ENCODE measurements at regions not wholly inside any gene's neighbourhood (a gene's known extent, or its start where the extent isn't known, plus 50 kb on each side); places are given as distances from the start of the nearest gene placed in this dataset.

DNA sequence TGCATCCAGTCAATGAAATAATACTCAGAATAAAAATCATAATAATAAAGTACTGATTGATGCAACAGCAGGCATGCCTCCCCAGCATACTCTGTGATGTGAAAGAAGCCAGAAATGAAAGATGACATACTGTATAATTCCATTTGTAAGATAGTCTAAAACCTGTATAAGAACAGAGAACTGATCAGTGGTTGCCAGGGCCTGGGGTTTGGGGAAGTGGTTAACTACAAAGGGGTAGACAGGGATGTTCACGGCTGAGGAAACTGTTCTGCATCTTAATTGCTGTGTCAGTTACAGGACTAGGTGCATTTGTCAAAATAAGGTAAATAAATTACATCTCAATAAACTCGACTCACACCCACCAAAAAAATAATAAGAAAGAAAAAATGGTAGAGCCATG, 81.3 kb upstream of the BMP2 start:
- DNase-seq (ENCODE audit: low read depth, low spot score): no peak
- no peak for TF ChIP-seq EZH2 (IDR thresholded peaks at IDR 0.05)
- TF ChIP-seq FOXP2 (optimal IDR thresholded peaks at IDR 0.05; ENCODE audit: control extremely low read depth, extremely low read length, insufficient read depth): no peak
- TF ChIP-seq POLR2AphosphoS5 (IDR thresholded peaks at IDR 0.05; ENCODE audit: borderline replicate concordance, low read depth, low read length): no peak
- H3K9me3 ChIP-seq (ENCODE audit: low read depth, low read length): no peaks in the 10 kb centered on the region
- H3K4me3 ChIP-seq: no peak overlapping the region
- H3K27ac ChIP-seq: no peak overlapping the region
- no peaks in the 10 kb centered on the region for H3K36me3 ChIP-seq (ENCODE audit: insufficient read depth, low read length)
- H3K9ac ChIP-seq (ENCODE audit: insufficient read length): no peak overlapping the region

GRCh38 chr20:6685626-6686025, 81.9 kb upstream of the BMP2 start:
- no peak for DNase-seq (ENCODE audit: low read depth, low spot score)
- H3K9me3 ChIP-seq (ENCODE audit: low read depth, low read length): no peaks in the 10 kb centered on the region
- TF ChIP-seq FOXP2 (optimal IDR thresholded peaks at IDR 0.05; ENCODE audit: control extremely low read depth, extremely low read length, insufficient read depth): no peak
- no peaks in the 10 kb centered on the region for H3K36me3 ChIP-seq (ENCODE audit: insufficient read depth, low read length)
- no peak overlapping the region for H3K4me3 ChIP-seq
- H3K9ac ChIP-seq (ENCODE audit: insufficient read length): no peak overlapping the region
- no peak overlapping the region for H3K27ac ChIP-seq

DNA sequence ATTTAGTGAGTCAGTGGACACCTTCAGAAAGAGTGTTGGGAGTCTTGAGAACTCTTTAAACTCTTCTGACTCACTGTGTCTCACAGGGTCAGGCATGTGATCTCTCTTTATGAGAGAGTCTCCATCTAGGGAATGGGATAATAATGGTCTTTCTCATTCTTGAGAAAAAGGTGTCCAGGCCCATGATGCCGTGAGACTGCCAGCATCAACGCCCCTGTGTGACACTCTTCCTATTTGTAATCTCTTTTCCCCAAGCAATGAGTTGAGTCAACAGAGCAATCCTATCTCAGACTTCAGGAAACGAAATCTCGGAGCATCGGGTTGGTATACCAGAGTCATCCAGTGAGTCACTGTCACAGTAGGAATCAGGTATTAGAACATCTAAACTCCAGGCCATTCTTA, 82.3 kb upstream of the BMP2 start:
- no peak overlapping the region for H3K9ac ChIP-seq (ENCODE audit: insufficient read length)
- H3K27ac ChIP-seq: no peak overlapping the region
- H3K9me3 ChIP-seq (ENCODE audit: low read depth, low read length): no peaks in the 10 kb centered on the region
- no peaks in the 10 kb centered on the region for H3K36me3 ChIP-seq (ENCODE audit: insufficient read depth, low read length)
- no peak overlapping the region for H3K4me3 ChIP-seq
- DNase-seq (ENCODE audit: low read depth, low spot score): no peak
- no peak for TF ChIP-seq EZH2 (IDR thresholded peaks at IDR 0.05)
- TF ChIP-seq FOXP2 (optimal IDR thresholded peaks at IDR 0.05; ENCODE audit: control extremely low read depth, extremely low read length, insufficient read depth): no peak
- no peak for TF ChIP-seq POLR2AphosphoS5 (IDR thresholded peaks at IDR 0.05; ENCODE audit: borderline replicate concordance, low read depth, low read length)

DNA sequence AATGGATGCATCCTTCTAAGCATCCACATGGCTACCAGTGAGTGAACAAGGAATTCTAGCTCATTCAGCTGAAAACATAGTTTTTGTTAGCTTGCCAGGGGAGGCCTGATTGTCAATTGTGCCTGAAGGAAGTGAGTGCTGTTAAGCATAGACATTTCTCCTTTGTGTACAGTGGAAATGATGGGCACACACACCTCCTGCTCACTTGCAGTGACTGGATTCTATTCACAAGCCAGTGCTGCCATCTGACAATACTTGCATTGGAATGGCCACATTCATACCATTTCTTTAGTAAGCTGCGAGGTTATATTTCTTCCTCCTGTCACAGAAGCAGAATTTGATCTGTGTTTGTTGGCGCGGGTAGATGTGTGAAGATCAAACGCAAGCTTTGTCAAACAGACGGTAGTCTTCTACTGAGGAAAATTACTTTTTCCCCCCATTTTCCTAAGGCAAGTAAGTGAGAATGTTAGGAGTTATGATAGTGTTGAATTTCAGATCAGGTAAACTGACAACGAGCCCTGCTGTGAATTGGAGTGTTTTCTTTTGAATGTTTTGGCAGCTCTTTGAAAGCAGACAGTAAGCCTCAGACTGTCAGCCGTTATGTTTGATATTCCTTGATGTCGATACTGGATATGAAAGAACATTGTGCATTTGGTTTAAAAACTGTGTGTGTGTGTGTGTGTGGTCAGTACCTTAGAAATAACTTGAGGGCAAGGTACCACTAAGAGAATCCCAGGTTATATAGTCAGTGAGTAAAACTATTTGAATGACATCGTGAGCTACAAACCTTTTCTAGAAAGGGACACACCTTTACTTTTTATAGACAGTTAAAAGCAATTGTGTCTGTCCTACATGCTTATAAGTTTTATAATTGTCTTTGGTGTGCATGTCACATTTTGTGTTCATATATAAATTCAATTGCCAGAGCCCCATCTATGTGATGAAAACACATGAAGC, 84.2 kb upstream of the BMP2 start:
- no peaks in the 10 kb centered on the region for H3K36me3 ChIP-seq (ENCODE audit: insufficient read depth, low read length)
- no peak overlapping the region for H3K27ac ChIP-seq
- no peaks in the 10 kb centered on the region for H3K9me3 ChIP-seq (ENCODE audit: low read depth, low read length)
- DNase-seq (ENCODE audit: low read depth, low spot score): no peak
- TF ChIP-seq POLR2AphosphoS5 (IDR thresholded peaks at IDR 0.05; ENCODE audit: borderline replicate concordance, low read depth, low read length): no peak
- no peak for TF ChIP-seq EZH2 (IDR thresholded peaks at IDR 0.05)
- no peak for TF ChIP-seq FOXP2 (optimal IDR thresholded peaks at IDR 0.05; ENCODE audit: control extremely low read depth, extremely low read length, insufficient read depth)
- H3K4me3 ChIP-seq: no peak overlapping the region
- no peak overlapping the region for H3K9ac ChIP-seq (ENCODE audit: insufficient read length)

- no peak overlapping the region for H3K9ac ChIP-seq (ENCODE audit: insufficient read length)
- H3K36me3 ChIP-seq (ENCODE audit: insufficient read depth, low read length): no peaks in the 10 kb centered on the region
- TF ChIP-seq EZH2 (IDR thresholded peaks at IDR 0.05) (no peak), POLR2AphosphoS5 (IDR thresholded peaks at IDR 0.05; ENCODE audit: borderline replicate concordance, low read depth, low read length) (no peak), FOXP2 (optimal IDR thresholded peaks at IDR 0.05; ENCODE audit: control extremely low read depth, extremely low read length, insufficient read depth) (no peak)
- H3K4me3 ChIP-seq: no peak overlapping the region
- H3K9me3 ChIP-seq (ENCODE audit: low read depth, low read length): no peaks in the 10 kb centered on the region
- no peak for DNase-seq (ENCODE audit: low read depth, low spot score)
- no peak overlapping the region for H3K27ac ChIP-seq
Observed at GRCh38 chr20:6680854-6681253, 86.6 kb upstream of the BMP2 start.

DNA sequence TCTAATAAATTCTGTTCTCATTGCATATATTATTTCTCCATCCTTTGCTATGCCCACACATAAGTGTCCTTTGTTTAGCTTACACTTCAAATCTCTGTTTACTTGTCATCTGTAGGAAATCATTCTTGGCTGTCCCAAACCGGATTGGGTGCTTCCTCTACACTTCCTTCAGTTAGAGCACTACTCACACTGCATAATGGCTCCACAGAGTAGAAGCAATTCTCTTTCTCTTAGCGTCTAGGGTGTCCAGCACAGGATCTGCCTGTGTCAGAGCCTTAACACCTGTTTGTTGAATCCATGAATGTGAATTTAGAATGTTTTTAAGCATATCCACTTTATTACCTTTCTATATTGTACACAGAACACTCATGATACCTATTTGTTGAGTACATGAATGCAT, 87.0 kb upstream of the BMP2 start:
- Histone ChIP-seq H3K4me3 (no peak overlapping the region), H3K9me3 (ENCODE audit: low read depth, low read length) (no peaks in the 10 kb centered on the region), H3K36me3 (ENCODE audit: insufficient read depth, low read length) (no peaks in the 10 kb centered on the region), H3K9ac (ENCODE audit: insufficient read length) (no peak overlapping the region), H3K27ac (no peak overlapping the region)
- no peak for TF ChIP-seq POLR2AphosphoS5 (IDR thresholded peaks at IDR 0.05; ENCODE audit: borderline replicate concordance, low read depth, low read length)
- no peak for DNase-seq (ENCODE audit: low read depth, low spot score)

DNA sequence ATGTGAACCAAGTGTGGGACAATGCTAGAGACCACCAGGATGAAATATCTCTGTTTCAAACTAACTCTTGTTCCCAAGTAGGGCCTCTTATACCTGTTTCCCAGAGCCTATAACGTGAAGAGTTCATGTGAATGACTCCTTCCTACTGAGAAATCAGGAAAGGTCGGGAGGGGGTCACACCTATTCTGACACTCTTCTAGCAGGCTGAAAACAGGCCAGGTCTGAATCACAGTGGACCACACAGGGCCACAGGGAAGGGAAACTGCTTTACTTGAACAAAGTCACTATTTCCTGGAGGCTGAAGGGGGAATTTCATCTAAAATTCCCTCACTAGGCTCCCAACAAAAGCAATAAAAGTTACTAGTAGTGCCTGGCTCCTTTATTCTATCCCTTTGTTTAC, 88.4 kb upstream of the BMP2 start:
- no peak overlapping the region for H3K4me3 ChIP-seq

GRCh38 chr20:6678101-6678500, 89.4 kb upstream of the BMP2 start:
- DNase-seq (ENCODE audit: low read depth, low spot score): no peak
- Histone ChIP-seq H3K4me3 (no peak overlapping the region), H3K9me3 (ENCODE audit: low read depth, low read length) (no peaks in the 10 kb centered on the region), H3K9ac (ENCODE audit: insufficient read length) (no peak overlapping the region), H3K27ac (no peak overlapping the region), H3K36me3 (ENCODE audit: insufficient read depth, low read length) (no peaks in the 10 kb centered on the region)
- TF ChIP-seq POLR2AphosphoS5 (IDR thresholded peaks at IDR 0.05; ENCODE audit: borderline replicate concordance, low read depth, low read length) (no peak), EZH2 (IDR thresholded peaks at IDR 0.05) (no peak), FOXP2 (optimal IDR thresholded peaks at IDR 0.05; ENCODE audit: control extremely low read depth, extremely low read length, insufficient read depth) (no peak)

More for the DNA sequence above, 88.4 kb upstream of the BMP2 start:
- Histone ChIP-seq H3K36me3 (ENCODE audit: insufficient read depth, low read length) (no peaks in the 10 kb centered on the region), H3K9ac (ENCODE audit: insufficient read length) (no peak overlapping the region), H3K27ac (no peak overlapping the region), H3K9me3 (ENCODE audit: low read depth, low read length) (no peaks in the 10 kb centered on the region)
- no peak for DNase-seq (ENCODE audit: low read depth, low spot score)
- TF ChIP-seq FOXP2 (optimal IDR thresholded peaks at IDR 0.05; ENCODE audit: control extremely low read depth, extremely low read length, insufficient read depth) (no peak), POLR2AphosphoS5 (IDR thresholded peaks at IDR 0.05; ENCODE audit: borderline replicate concordance, low read depth, low read length) (no peak), EZH2 (IDR thresholded peaks at IDR 0.05) (no peak)

- no peak overlapping the region for H3K27ac ChIP-seq
- no peak overlapping the region for H3K4me3 ChIP-seq
- DNase-seq (ENCODE audit: low read depth, low spot score): no peak
- H3K9ac ChIP-seq (ENCODE audit: insufficient read length): no peak overlapping the region
- no peaks in the 10 kb centered on the region for H3K36me3 ChIP-seq (ENCODE audit: insufficient read depth, low read length)
- TF ChIP-seq FOXP2 (optimal IDR thresholded peaks at IDR 0.05; ENCODE audit: control extremely low read depth, extremely low read length, insufficient read depth) (no peak), EZH2 (IDR thresholded peaks at IDR 0.05) (no peak), POLR2AphosphoS5 (IDR thresholded peaks at IDR 0.05; ENCODE audit: borderline replicate concordance, low read depth, low read length) (no peak)
- no peaks in the 10 kb centered on the region for H3K9me3 ChIP-seq (ENCODE audit: low read depth, low read length)
Observed at GRCh38 chr20:6674831-6675230, 92.7 kb upstream of the BMP2 start.
